BJ (cell line): ENCODE measurements at regions not wholly inside any gene's neighbourhood (a gene's known extent, or its start where the extent isn't known, plus 50 kb on each side); places are given as distances from the start of the nearest gene placed in this dataset.

Experiments used
- CTCF ChIA-PET: fragments of 350-600 bp; formaldehyde crosslinking; extraction: SDS; loops from one replicate; lab custom pipeline; 2021; ENCODE audit warnings: antibody characterized with exemption, inconsistent platforms; lab: Yijun Ruan, JAX
- POLR2A ChIA-PET: fragments of 300-600 bp; sonication (Branson Sonifier 250); formaldehyde crosslinking; extraction: SDS; loops from one replicate; lab custom pipeline; 2021; ENCODE audit warnings: antibody characterized with exemption; lab: Charles Lee
- DNase-seq: peaks from one replicate; pipeline ENCODE4 v3.0.0-alpha.2; 2011; ENCODE audit warnings: low read depth
- H3K27me3 ChIP-seq: 2 replicates; pipeline ENCODE4 v1.6.0; 2011; ENCODE audit warnings: low read length; ENCODE audit not compliant: control insufficient read depth, insufficient read depth
- H3K36me3 ChIP-seq: 2 replicates; pipeline ENCODE4 v1.5.1; 2011; ENCODE audit warnings: low read length; ENCODE audit not compliant: control insufficient read depth, insufficient read depth
- H3K4me3 ChIP-seq: 2 replicates; pipeline ENCODE4 v1.5.1; 2011; ENCODE audit warnings: low read depth, mild to moderate bottlenecking, control low read depth, low read length
- TF ChIP-seq, protein P1 (sequence below): IDR thresholded peaks from 2 replicates; pipeline ENCODE4 v1.5.1; 2011; ENCODE audit warnings: low read depth, mild to moderate bottlenecking, control low read depth, inconsistent platforms, low read length, moderate library complexity; ENCODE audit not compliant: insufficient read depth

DNA sequence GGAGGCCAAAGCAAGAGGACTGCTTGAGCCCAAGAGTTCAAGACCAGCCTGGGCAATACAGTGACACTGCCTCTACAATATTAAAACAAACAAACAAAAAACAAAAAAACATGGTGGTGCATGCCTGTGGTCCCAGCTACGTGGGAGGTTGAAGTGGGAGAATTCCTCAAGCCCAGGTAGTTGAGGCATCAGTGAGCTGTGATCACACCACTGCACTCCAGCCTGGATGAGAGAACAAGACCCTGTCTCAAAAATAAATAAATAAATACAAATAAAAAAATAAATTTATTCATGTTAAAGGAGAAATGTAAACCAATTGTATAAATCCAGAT, 200.6 kb downstream of the BCHE start:
- H3K27me3 ChIP-seq: no peaks in the 10 kb centered on the region
- ChIA-PET CTCF (no interaction called here), POLR2A (no interaction called here)

DNA sequence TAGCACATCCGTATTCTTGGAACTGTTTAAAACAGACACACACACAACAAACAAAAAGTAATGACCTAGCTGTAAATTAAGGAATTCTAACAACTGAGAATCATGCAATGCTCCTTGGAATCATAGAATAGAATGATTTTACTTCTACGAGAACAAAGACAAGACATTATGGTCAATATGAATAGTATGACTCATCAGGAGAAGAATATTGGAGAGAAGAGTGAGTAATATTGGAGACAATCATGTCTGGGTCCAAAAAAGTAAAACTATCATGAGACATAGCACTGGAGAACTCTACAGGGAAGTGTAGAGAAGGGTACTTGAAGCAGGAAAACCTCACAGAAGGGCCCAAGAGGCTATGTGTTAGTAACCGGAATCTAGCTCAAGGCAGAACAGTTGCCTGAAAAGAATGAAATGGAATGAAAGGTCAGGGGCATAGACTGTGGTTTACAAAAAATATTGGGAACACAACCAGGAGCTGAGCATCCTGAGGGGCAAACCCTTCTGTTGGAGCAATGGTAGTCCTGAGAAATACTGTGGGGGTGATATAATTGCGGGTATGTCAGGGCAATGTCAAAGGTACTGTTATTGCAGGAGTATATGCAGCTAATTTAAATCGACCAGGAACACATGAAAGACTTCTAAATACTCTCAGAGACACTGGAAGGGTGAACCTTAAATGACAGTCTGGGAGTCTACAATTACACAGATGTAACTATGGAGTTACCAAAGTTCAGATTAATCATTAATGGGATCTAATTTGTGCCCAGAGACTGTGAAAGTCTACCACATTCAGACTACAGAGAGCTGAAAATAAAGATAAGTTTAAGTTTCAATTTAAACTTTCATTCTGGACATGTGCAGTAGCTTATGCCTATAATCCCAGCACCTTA, 201.2 kb downstream of the BCHE start:
- ChIA-PET CTCF (no interaction called here), POLR2A (no interaction called here)
- H3K36me3 ChIP-seq: no peaks in the 10 kb centered on the region
- no peaks in the 10 kb centered on the region for H3K27me3 ChIP-seq
- TF ChIP-seq, protein P1, sequence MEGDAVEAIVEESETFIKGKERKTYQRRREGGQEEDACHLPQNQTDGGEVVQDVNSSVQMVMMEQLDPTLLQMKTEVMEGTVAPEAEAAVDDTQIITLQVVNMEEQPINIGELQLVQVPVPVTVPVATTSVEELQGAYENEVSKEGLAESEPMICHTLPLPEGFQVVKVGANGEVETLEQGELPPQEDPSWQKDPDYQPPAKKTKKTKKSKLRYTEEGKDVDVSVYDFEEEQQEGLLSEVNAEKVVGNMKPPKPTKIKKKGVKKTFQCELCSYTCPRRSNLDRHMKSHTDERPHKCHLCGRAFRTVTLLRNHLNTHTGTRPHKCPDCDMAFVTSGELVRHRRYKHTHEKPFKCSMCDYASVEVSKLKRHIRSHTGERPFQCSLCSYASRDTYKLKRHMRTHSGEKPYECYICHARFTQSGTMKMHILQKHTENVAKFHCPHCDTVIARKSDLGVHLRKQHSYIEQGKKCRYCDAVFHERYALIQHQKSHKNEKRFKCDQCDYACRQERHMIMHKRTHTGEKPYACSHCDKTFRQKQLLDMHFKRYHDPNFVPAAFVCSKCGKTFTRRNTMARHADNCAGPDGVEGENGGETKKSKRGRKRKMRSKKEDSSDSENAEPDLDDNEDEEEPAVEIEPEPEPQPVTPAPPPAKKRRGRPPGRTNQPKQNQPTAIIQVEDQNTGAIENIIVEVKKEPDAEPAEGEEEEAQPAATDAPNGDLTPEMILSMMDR: no peak
- H3K4me3 ChIP-seq: no peak overlapping the region
- DNase-seq: no peak

More for the DNA sequence above, 200.6 kb downstream of the BCHE start:
- Histone ChIP-seq H3K4me3 (no peak overlapping the region), H3K36me3 (no peaks in the 10 kb centered on the region)
- TF ChIP-seq, protein P1: no peak
- DNase-seq: no peak

DNA sequence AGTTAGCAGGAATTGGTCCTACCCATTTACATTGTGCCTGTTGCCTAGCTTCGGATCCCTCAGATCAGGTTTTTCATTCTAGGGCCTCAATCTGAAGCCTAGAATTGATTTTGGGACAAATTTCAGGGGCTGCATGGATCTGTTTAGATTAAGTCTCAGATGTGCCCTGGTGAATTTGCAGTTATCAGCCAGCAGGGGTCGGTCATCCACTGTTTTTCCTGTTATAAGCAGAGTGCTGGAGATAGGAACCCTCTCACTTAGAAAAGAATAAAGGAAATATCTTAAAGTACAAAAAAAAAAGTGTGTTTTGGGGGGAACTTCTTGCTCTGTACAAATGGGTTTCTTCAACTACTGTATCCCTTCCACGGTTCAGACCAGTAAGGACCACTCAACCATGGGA, 212.5 kb downstream of the BCHE start:
- no peaks in the 10 kb centered on the region for H3K36me3 ChIP-seq
- ChIA-PET CTCF (no interaction called here), POLR2A (no interaction called here)
- no peak overlapping the region for H3K4me3 ChIP-seq
- no peaks in the 10 kb centered on the region for H3K27me3 ChIP-seq
- TF ChIP-seq, protein P1: no peak
- DNase-seq: no peak

DNA sequence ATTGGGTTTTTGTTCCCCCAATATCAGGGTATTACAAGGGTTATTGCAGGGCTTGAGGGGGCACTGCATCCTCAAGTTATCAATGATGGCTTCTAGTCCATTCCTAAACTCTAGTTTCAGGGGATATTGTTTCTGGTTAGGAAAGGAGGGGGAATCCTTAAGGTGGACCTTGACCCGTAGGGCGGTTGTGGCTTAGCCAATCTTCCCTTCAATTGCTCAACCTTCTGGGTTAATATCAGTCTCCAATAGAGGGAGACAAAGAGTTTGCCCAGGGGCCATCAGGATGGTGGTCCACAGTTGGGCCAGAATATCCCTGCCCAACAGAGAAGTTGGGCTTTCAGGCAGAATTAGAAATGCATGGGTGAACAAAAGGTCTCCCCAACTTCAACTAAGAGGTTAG, 214.9 kb downstream of the BCHE start:
- no peak for DNase-seq
- H3K27me3 ChIP-seq: no peaks in the 10 kb centered on the region
- ChIA-PET CTCF (no interaction called here), POLR2A (no interaction called here)
- H3K36me3 ChIP-seq: no peaks in the 10 kb centered on the region
- TF ChIP-seq, protein P1: no peak
- no peak overlapping the region for H3K4me3 ChIP-seq

DNA sequence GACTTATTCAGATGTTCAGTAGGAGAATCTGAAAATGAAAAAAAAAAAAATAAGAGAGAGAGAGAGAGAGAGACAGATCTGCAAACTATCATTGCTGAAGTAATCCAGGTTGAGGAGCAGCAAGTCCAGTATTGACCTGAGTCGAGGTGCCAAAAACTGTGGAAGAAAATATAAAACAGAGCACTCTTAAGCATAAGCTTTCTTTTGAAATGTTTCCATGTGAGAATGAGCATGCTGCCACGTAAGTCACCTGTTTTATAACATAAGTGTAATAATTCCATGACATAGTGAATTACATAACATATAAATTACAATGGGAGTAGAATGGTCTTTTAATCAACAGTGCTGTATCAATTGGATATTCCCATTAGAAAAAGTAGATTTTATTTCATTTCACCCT, 218.2 kb downstream of the BCHE start:
- no peaks in the 10 kb centered on the region for H3K36me3 ChIP-seq
- no peak for DNase-seq
- ChIA-PET POLR2A (no interaction called here), CTCF (no interaction called here)
- H3K4me3 ChIP-seq: no peak overlapping the region
- no peaks in the 10 kb centered on the region for H3K27me3 ChIP-seq
- TF ChIP-seq, protein P1: no peak
